H1 (cell line): ENCODE measurements at regions not wholly inside any gene's neighbourhood (a gene's known extent, or its start where the extent isn't known, plus 50 kb on each side); places are given as distances from the start of the nearest gene placed in this dataset.

Source experiments
- CTCF ChIA-PET: fragments of 300-600 bp; sonication (Branson Sonifier 250); formaldehyde crosslinking; loops from one replicate; lab custom pipeline; 2021; ENCODE audit not compliant: partially characterized antibody; lab: Charles Lee
- POLR2A ChIA-PET: fragments of 300-600 bp; sonication (Branson Sonifier 250); formaldehyde crosslinking; loops from one replicate; lab custom pipeline; 2021; ENCODE audit warnings: inconsistent platforms; ENCODE audit not compliant: partially characterized antibody; lab: Charles Lee
- DNase-seq, 2 experiments: peaks; one replicate each; pipeline versions ENCODE4 v3.0.0 to v3.0.0-alpha.2; 2010 to 2022; ENCODE audit warnings: low spot score in 2 of 2, low read depth in 1 of 2, mixed read lengths in 1 of 2
- FAIRE-seq: peaks from 2 replicates; lab custom pipeline; 2011; peaks lifted over from hg19 to GRCh38; lab: Jason Lieb, UNC
- H2AFZ ChIP-seq: 2 replicates; pipeline ENCODE4 v1.8.1; 2012; ENCODE audit warnings: low read length, inconsistent platforms
- H2AK5ac ChIP-seq: 2 replicates; pipeline ENCODE4 v1.6.1; 2013; ENCODE audit warnings: low read depth, low read length
- H2BK120ac ChIP-seq: replicated peaks from 2 replicates; pipeline ENCODE3; 2013; ENCODE audit warnings: low read depth, low read length, inconsistent platforms
- H2BK12ac ChIP-seq: 2 replicates; pipeline ENCODE4 v1.6.1; 2013; ENCODE audit warnings: low read depth, low read length
- H2BK15ac ChIP-seq: 2 replicates; pipeline ENCODE4 v1.6.1; 2013; ENCODE audit warnings: low read length
- H2BK20ac ChIP-seq: 2 replicates; pipeline ENCODE4 v1.6.1; 2013; ENCODE audit warnings: low read length
- H2BK5ac ChIP-seq: 2 replicates; pipeline ENCODE4 v1.6.1; 2013; ENCODE audit warnings: low read depth, low read length
- H3K14ac ChIP-seq: 2 replicates; pipeline ENCODE4 v1.6.1; 2013; ENCODE audit warnings: inconsistent platforms; ENCODE audit not compliant: insufficient read length
- H3K18ac ChIP-seq: 2 replicates; pipeline ENCODE4 v1.6.1; 2013; ENCODE audit warnings: low read length; ENCODE audit errors: extremely low read depth
- H3K23ac ChIP-seq: 2 replicates; pipeline ENCODE4 v1.6.1; 2013; ENCODE audit warnings: inconsistent platforms; ENCODE audit not compliant: insufficient read length
- H3K23me2 ChIP-seq: 2 replicates; pipeline ENCODE4 v1.6.1; 2013; ENCODE audit warnings: low read depth, low read length
- H3K27ac ChIP-seq: 2 replicates; pipeline ENCODE4 v1.6.1; 2011; ENCODE audit warnings: low read depth, low read length, inconsistent platforms
- H3K27me3 ChIP-seq, 4 experiments: replicated peaks in 1 of 4; 1 replicate in 1 of 4; 2 replicates in 3 of 4; pipeline versions ENCODE4 v1.6.1 to v1.8.1; 2011 to 2013; ENCODE audit warnings: low read length in 3 of 4, mild to moderate bottlenecking in 3 of 4, inconsistent platforms in 2 of 4, mixed read lengths in 2 of 4, moderate library complexity in 1 of 4; ENCODE audit not compliant: control insufficient read depth in 3 of 4, insufficient read depth in 3 of 4; ENCODE audit errors: extremely low read depth in 1 of 4
- H3K36me3 ChIP-seq, 4 experiments: 2 replicates each; pipeline versions ENCODE4 v1.6.1 to v1.8.1; 2011 to 2013; ENCODE audit warnings: mild to moderate bottlenecking in 4 of 4, low read length in 3 of 4, moderate library complexity in 2 of 4, control low read depth in 1 of 4, inconsistent platforms in 1 of 4; ENCODE audit not compliant: insufficient read depth in 4 of 4, control insufficient read depth in 2 of 4
- H3K4ac ChIP-seq: replicated peaks from 2 replicates; pipeline ENCODE3; 2013; ENCODE audit warnings: low read length, low read depth, mixed read lengths, inconsistent platforms; ENCODE audit not compliant: insufficient read length
- H3K4me1 ChIP-seq, 4 experiments: replicated peaks in 1 of 4; 1 replicate in 1 of 4; 2 replicates in 3 of 4; pipeline versions ENCODE4 v1.6.1 to v1.8.1; 2011 to 2013; ENCODE audit warnings: low read length in 3 of 4, inconsistent platforms in 2 of 4, mixed read lengths in 1 of 4; ENCODE audit not compliant: insufficient read depth in 4 of 4, control insufficient read depth in 3 of 4
- H3K4me2 ChIP-seq, 2 experiments: 2 replicates each; pipeline versions ENCODE4 v1.6.1 to v1.8.1; 2011 to 2013; ENCODE audit warnings: low read depth in 2 of 2, low read length in 2 of 2, control low read depth in 1 of 2, inconsistent platforms in 1 of 2, mild to moderate bottlenecking in 1 of 2; ENCODE audit not compliant: insufficient read depth in 1 of 2
- H3K4me3 ChIP-seq, 4 experiments: fragments of 200-600, 300-600 bp in 1 of 4; sonication (generic), shearing (Covaris generic), sonication (Bioruptor Twin) in 1 of 4; 2 replicates each; pipeline versions ENCODE4 v1.5.1 to v1.8.1; 2011 to 2016; ENCODE audit warnings: low read length in 4 of 4, low read depth in 3 of 4, control low read depth in 2 of 4, inconsistent platforms in 2 of 4, mild to moderate bottlenecking in 2 of 4, mixed read lengths in 1 of 4, moderate library complexity in 1 of 4; ENCODE audit not compliant: insufficient read depth in 2 of 4; ENCODE audit errors: extremely low read depth in 1 of 4
- H3K56ac ChIP-seq: replicated peaks from 2 replicates; pipeline ENCODE3; 2013; ENCODE audit warnings: low read depth, mild to moderate bottlenecking, mixed read lengths, low read length, inconsistent platforms; ENCODE audit not compliant: insufficient read length
- H3K79me1 ChIP-seq: 2 replicates; pipeline ENCODE4 v1.6.1; 2013; ENCODE audit warnings: low read depth, low read length, control low read depth
- H3K79me2 ChIP-seq, 2 experiments: 2 replicates each; pipeline versions ENCODE4 v1.6.1 to v1.8.1; 2012 to 2013; ENCODE audit warnings: low read length in 2 of 2, mild to moderate bottlenecking in 2 of 2, inconsistent platforms in 1 of 2; ENCODE audit not compliant: insufficient read depth in 2 of 2, control insufficient read depth in 1 of 2
- H3K9ac ChIP-seq, 4 experiments: replicated peaks in 1 of 4; 1 replicate in 1 of 4; 2 replicates in 3 of 4; pipeline versions ENCODE4 v1.6.1 to v1.8.1; 2011 to 2013; ENCODE audit warnings: low read depth in 3 of 4, low read length in 3 of 4, control low read depth in 2 of 4, mild to moderate bottlenecking in 2 of 4, moderate library complexity in 2 of 4, inconsistent platforms in 1 of 4; ENCODE audit errors: extremely low read depth in 1 of 4
- H3K9me3 ChIP-seq, 2 experiments: 2 replicates each; pipeline versions ENCODE4 v1.6.1 to v1.8.1; 2012 to 2013; ENCODE audit warnings: mild to moderate bottlenecking in 2 of 2, moderate library complexity in 2 of 2, control low read depth in 1 of 2, inconsistent platforms in 1 of 2, low read depth in 1 of 2, low read length in 1 of 2, mixed read lengths in 1 of 2; ENCODE audit not compliant: insufficient read depth in 2 of 2
- H4K20me1 ChIP-seq, 2 experiments: replicated peaks in 1 of 2; 2 replicates each; pipeline versions ENCODE3 to v1.8.1; 2011 to 2013; ENCODE audit warnings: inconsistent platforms in 2 of 2, low read length in 2 of 2, mild to moderate bottlenecking in 1 of 2; ENCODE audit not compliant: insufficient read depth in 2 of 2, control insufficient read depth in 1 of 2
- H4K5ac ChIP-seq: 2 replicates; pipeline ENCODE4 v1.6.1; 2013; ENCODE audit warnings: low read length, low read depth, mixed read lengths, inconsistent platforms; ENCODE audit not compliant: insufficient read length
- H4K8ac ChIP-seq: 2 replicates; pipeline ENCODE4 v1.8.0; 2013; ENCODE audit warnings: mild to moderate bottlenecking, moderate library complexity, low read length, inconsistent platforms; ENCODE audit not compliant: insufficient read depth; ENCODE audit errors: extremely low read depth
- H4K91ac ChIP-seq: replicated peaks from 2 replicates; pipeline ENCODE3; 2013; ENCODE audit warnings: low read length, mixed read lengths, inconsistent platforms; ENCODE audit not compliant: insufficient read length
- WGBS, 2 experiments: shearing (Covaris generic) in 1 of 2; methylation state at CpG; one replicate each; pipeline versions ENCODE4 v1.1.6 to v1.1.7; 2013 to 2015; ENCODE audit warnings: low lambda C conversion rate in 2 of 2, mixed read lengths in 2 of 2, inconsistent platforms in 1 of 2, low coverage in 1 of 2, missing lambda C conversion rate in 1 of 2; ENCODE audit not compliant: insufficient replicate concordance in 2 of 2, insufficient coverage in 1 of 2, insufficient read length in 1 of 2; ENCODE audit errors: extremely low coverage in 1 of 2, missing lambda C conversion rate in 1 of 2; 5-methylcytosine and 5-hydroxymethylcytosine counted together
- TF ChIP-seq, protein P1 (sequence below): fragments of 300-600 bp; sonication (generic); IDR thresholded peaks from 2 replicates; pipeline ENCODE4 v1.7.1; 2012; ENCODE audit warnings: low read length, moderate library complexity, mild to moderate bottlenecking, inconsistent platforms; ENCODE audit not compliant: insufficient replicate concordance

DNA sequence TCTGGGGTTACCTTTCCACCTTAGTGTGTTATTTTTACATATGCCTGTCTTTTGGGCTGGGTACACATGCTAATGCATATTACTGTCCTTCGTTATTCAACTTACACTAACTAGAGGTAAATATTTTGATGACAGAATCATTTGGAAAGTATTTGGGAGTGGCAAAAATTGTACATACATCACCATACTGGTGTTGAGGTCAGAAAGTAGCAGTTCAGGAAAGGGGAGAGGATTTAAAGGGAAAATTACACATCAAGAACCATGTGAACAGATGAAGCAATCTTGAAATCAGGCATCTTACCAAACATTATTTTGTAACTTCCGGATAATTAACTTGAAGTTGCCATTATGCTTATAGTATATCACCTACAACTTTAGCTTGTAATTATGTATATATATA is 379.7 kb downstream of the RND3 start:
- no peak overlapping the region for H2AK5ac ChIP-seq
- no peak overlapping the region for H3K18ac ChIP-seq
- ChIA-PET CTCF (no interaction called here), POLR2A (no interaction called here)
- no peaks in the 10 kb centered on the region for H3K4me1 ChIP-seq
- no peaks in the 10 kb centered on the region for H3K36me3 ChIP-seq
- H2BK15ac ChIP-seq, result no peak overlapping the region
- no peaks in the 10 kb centered on the region for H3K23me2 ChIP-seq
- no peaks in the 10 kb centered on the region for H3K9me3 ChIP-seq
- no peak overlapping the region for H2BK12ac ChIP-seq
- H3K4me2 ChIP-seq, result no peak overlapping the region
- no peak overlapping the region for H3K23ac ChIP-seq
- FAIRE-seq, result no peak
- H4K5ac ChIP-seq, result no peak overlapping the region
- H3K79me1 ChIP-seq, result no peaks in the 10 kb centered on the region
- H3K27ac ChIP-seq, result no peak overlapping the region
- no peak overlapping the region for H2BK20ac ChIP-seq
- H4K8ac ChIP-seq, result no peak overlapping the region
- H2BK5ac ChIP-seq, result no peak overlapping the region
- no peak overlapping the region for H3K9ac ChIP-seq
- no peak overlapping the region for H4K91ac ChIP-seq
- no peak overlapping the region for H2BK120ac ChIP-seq
- 91% methylated on average over 2 of the region's 2 CpGs; no CpG with 5 or more reads in 1 of the 2 experiments for WGBS, 2 experiments
- no peak overlapping the region for H3K4me3 ChIP-seq
- no peaks in the 10 kb centered on the region for H4K20me1 ChIP-seq
- no peak overlapping the region for H3K56ac ChIP-seq
- H3K14ac ChIP-seq, result no peak overlapping the region
- no peaks in the 10 kb centered on the region; a peak in 1 of 7 replicates for H3K27me3 ChIP-seq
- no peak overlapping the region for H3K4ac ChIP-seq
- H2AFZ ChIP-seq, result no peak overlapping the region
- no peaks in the 10 kb centered on the region for H3K79me2 ChIP-seq
- DNase-seq, result no peak
- TF ChIP-seq, protein P1, sequence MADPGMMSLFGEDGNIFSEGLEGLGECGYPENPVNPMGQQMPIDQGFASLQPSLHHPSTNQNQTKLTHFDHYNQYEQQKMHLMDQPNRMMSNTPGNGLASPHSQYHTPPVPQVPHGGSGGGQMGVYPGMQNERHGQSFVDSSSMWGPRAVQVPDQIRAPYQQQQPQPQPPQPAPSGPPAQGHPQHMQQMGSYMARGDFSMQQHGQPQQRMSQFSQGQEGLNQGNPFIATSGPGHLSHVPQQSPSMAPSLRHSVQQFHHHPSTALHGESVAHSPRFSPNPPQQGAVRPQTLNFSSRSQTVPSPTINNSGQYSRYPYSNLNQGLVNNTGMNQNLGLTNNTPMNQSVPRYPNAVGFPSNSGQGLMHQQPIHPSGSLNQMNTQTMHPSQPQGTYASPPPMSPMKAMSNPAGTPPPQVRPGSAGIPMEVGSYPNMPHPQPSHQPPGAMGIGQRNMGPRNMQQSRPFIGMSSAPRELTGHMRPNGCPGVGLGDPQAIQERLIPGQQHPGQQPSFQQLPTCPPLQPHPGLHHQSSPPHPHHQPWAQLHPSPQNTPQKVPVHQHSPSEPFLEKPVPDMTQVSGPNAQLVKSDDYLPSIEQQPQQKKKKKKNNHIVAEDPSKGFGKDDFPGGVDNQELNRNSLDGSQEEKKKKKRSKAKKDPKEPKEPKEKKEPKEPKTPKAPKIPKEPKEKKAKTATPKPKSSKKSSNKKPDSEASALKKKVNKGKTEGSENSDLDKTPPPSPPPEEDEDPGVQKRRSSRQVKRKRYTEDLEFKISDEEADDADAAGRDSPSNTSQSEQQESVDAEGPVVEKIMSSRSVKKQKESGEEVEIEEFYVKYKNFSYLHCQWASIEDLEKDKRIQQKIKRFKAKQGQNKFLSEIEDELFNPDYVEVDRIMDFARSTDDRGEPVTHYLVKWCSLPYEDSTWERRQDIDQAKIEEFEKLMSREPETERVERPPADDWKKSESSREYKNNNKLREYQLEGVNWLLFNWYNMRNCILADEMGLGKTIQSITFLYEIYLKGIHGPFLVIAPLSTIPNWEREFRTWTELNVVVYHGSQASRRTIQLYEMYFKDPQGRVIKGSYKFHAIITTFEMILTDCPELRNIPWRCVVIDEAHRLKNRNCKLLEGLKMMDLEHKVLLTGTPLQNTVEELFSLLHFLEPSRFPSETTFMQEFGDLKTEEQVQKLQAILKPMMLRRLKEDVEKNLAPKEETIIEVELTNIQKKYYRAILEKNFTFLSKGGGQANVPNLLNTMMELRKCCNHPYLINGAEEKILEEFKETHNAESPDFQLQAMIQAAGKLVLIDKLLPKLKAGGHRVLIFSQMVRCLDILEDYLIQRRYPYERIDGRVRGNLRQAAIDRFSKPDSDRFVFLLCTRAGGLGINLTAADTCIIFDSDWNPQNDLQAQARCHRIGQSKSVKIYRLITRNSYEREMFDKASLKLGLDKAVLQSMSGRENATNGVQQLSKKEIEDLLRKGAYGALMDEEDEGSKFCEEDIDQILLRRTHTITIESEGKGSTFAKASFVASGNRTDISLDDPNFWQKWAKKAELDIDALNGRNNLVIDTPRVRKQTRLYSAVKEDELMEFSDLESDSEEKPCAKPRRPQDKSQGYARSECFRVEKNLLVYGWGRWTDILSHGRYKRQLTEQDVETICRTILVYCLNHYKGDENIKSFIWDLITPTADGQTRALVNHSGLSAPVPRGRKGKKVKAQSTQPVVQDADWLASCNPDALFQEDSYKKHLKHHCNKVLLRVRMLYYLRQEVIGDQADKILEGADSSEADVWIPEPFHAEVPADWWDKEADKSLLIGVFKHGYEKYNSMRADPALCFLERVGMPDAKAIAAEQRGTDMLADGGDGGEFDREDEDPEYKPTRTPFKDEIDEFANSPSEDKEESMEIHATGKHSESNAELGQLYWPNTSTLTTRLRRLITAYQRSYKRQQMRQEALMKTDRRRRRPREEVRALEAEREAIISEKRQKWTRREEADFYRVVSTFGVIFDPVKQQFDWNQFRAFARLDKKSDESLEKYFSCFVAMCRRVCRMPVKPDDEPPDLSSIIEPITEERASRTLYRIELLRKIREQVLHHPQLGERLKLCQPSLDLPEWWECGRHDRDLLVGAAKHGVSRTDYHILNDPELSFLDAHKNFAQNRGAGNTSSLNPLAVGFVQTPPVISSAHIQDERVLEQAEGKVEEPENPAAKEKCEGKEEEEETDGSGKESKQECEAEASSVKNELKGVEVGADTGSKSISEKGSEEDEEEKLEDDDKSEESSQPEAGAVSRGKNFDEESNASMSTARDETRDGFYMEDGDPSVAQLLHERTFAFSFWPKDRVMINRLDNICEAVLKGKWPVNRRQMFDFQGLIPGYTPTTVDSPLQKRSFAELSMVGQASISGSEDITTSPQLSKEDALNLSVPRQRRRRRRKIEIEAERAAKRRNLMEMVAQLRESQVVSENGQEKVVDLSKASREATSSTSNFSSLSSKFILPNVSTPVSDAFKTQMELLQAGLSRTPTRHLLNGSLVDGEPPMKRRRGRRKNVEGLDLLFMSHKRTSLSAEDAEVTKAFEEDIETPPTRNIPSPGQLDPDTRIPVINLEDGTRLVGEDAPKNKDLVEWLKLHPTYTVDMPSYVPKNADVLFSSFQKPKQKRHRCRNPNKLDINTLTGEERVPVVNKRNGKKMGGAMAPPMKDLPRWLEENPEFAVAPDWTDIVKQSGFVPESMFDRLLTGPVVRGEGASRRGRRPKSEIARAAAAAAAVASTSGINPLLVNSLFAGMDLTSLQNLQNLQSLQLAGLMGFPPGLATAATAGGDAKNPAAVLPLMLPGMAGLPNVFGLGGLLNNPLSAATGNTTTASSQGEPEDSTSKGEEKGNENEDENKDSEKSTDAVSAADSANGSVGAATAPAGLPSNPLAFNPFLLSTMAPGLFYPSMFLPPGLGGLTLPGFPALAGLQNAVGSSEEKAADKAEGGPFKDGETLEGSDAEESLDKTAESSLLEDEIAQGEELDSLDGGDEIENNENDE, result no peak
